ENCODE measurements at regions not wholly inside any gene's neighbourhood (a gene's known extent, or its start where the extent isn't known, plus 50 kb on each side); places are given as distances from the start of the nearest gene placed in this dataset.

DNA sequence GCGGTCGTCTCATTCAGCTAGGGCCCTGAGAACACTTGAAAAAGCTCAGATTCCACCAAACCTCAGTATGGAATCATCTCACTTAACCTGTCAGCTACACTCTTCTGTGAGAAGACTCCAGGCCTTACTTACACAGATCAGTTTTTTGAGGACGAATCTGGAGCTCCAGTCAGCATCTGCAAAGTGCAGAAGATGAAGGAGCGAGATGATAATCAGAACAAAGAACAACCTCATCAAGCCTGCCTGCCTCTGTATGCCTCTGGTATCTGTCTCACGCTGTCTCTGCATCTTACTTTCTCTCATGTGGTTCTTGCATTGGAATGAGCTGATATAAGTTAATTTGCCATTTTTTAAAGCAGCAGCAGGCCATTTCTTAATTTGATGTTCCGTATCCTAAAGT is 444.1 kb upstream of the LRATD1 start:
- Histone ChIP-seq H3K27ac (no peak overlapping the region), H3K4me3 (no peak overlapping the region), H3K27me3 (no peaks in the 10 kb centered on the region), H3K36me3 (no peaks in the 10 kb centered on the region), H3K9me3 (no peaks in the 10 kb centered on the region), H3K4me1 (no peaks in the 10 kb centered on the region)
- TF ChIP-seq, protein P1, sequence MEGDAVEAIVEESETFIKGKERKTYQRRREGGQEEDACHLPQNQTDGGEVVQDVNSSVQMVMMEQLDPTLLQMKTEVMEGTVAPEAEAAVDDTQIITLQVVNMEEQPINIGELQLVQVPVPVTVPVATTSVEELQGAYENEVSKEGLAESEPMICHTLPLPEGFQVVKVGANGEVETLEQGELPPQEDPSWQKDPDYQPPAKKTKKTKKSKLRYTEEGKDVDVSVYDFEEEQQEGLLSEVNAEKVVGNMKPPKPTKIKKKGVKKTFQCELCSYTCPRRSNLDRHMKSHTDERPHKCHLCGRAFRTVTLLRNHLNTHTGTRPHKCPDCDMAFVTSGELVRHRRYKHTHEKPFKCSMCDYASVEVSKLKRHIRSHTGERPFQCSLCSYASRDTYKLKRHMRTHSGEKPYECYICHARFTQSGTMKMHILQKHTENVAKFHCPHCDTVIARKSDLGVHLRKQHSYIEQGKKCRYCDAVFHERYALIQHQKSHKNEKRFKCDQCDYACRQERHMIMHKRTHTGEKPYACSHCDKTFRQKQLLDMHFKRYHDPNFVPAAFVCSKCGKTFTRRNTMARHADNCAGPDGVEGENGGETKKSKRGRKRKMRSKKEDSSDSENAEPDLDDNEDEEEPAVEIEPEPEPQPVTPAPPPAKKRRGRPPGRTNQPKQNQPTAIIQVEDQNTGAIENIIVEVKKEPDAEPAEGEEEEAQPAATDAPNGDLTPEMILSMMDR (IDR thresholded peaks at IDR 0.05) = no peak
- TF ChIP-seq POLR2A (IDR thresholded peaks at IDR 0.05) = no peak
- DNase-seq = no peak

DNA sequence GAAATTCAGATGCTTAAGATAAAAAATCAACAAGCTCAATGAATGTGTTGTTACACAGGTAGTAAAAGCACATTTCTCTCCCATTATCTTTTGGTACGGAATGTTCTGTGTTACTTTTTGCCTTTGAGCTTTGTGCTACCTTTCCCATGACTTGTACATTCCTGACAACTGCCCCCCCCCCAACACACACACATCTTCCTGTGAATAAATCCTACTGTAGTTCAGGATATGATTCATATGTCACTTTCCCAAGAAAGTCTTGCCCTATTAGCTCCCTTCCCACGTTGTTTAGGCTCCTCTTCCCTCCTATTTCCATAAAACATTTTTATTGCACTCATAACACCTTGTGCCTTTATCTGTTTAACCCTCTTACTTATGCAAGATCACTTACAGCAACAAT is 442.6 kb upstream of the LRATD1 start:
- H3K27ac ChIP-seq = no peak overlapping the region
- DNase-seq = no peak
- no peaks in the 10 kb centered on the region for H3K27me3 ChIP-seq
- no peaks in the 10 kb centered on the region for H3K4me1 ChIP-seq
- H3K36me3 ChIP-seq = no peaks in the 10 kb centered on the region
- no peaks in the 10 kb centered on the region for H3K9me3 ChIP-seq
- no peak overlapping the region for H3K4me3 ChIP-seq
- TF ChIP-seq, protein P1 (IDR thresholded peaks at IDR 0.05) = no peak
- no peak for TF ChIP-seq POLR2A (IDR thresholded peaks at IDR 0.05)

DNA sequence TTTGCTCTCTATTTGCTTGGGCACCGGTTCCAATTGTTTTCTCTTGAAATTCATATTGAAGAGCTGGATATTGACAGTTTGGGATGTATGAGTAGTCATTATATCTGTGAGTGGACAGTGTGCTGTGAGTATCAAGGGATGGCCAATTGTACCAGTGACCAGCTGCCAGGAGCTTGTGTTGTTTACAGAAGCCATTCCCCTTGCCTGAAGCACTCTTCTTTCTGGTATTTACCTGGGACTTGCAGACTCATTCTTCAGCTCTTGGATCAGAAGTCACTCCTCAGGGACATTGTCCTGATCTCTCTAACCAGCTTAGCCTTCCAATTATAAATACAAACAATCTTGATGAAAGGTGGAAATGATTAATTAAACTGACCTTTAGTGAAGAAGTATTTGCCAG is 438.3 kb upstream of the LRATD1 start:
- Histone ChIP-seq H3K9me3 (no peaks in the 10 kb centered on the region), H3K36me3 (no peaks in the 10 kb centered on the region), H3K27me3 (no peaks in the 10 kb centered on the region), H3K27ac (no peak overlapping the region), H3K4me1 (no peaks in the 10 kb centered on the region), H3K4me3 (no peak overlapping the region)
- no peak for DNase-seq
- TF ChIP-seq, protein P1 (IDR thresholded peaks at IDR 0.05) = no peak
- no peak for TF ChIP-seq POLR2A (IDR thresholded peaks at IDR 0.05)

DNA sequence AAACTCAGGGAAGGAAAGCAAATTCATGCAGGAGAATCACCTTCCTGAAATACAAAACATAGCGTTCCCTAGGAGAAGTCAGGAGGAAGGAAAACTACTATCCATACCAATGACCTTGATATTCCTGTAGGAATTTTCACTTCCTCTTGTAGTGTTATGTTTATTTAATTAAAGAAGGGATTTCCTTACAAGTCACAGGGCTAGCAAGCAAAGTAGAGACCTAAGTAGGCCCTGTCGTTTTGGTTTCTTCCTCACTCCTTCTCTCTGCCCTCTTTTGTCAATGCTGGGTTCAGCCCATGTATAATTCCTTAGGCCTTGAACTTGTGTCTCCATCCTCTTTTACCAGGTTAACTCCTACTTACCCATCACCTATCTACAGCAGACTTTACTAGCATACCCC is 435.2 kb upstream of the LRATD1 start:
- Histone ChIP-seq H3K4me3 (no peak overlapping the region), H3K9me3 (no peaks in the 10 kb centered on the region), H3K36me3 (no peaks in the 10 kb centered on the region), H3K27me3 (no peaks in the 10 kb centered on the region), H3K27ac (no peak overlapping the region), H3K4me1 (no peaks in the 10 kb centered on the region)
- no peak for DNase-seq
- TF ChIP-seq, protein P1 (IDR thresholded peaks at IDR 0.05) = no peak
- no peak for TF ChIP-seq POLR2A (IDR thresholded peaks at IDR 0.05)

DNA sequence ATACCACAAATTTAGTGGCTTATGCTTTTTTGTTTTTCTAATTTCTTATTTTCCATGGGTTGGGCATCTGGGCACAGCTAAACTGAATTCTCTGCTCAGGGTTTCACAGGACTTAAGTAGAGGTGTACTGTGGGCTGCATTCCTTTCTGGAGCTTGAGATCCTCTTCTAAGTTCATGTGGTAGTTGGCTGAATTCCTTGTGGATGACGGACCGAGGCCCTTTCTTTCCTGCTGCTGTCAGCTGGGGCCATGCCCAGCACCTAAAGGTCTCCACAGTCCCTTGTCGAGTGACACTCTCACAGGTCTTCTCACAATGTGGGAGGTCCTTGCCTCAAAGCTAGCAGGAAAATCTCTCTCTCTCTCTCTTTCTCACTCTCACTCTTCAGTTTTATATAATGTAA is 433.5 kb upstream of the LRATD1 start:
- no peaks in the 10 kb centered on the region for H3K36me3 ChIP-seq
- DNase-seq = no peak
- no peak overlapping the region for H3K27ac ChIP-seq
- no peaks in the 10 kb centered on the region for H3K27me3 ChIP-seq
- H3K4me3 ChIP-seq = no peak overlapping the region
- TF ChIP-seq POLR2A (IDR thresholded peaks at IDR 0.05) = no peak
- TF ChIP-seq, protein P1 (IDR thresholded peaks at IDR 0.05) = no peak
- H3K4me1 ChIP-seq = no peaks in the 10 kb centered on the region
- H3K9me3 ChIP-seq = no peaks in the 10 kb centered on the region

DNA sequence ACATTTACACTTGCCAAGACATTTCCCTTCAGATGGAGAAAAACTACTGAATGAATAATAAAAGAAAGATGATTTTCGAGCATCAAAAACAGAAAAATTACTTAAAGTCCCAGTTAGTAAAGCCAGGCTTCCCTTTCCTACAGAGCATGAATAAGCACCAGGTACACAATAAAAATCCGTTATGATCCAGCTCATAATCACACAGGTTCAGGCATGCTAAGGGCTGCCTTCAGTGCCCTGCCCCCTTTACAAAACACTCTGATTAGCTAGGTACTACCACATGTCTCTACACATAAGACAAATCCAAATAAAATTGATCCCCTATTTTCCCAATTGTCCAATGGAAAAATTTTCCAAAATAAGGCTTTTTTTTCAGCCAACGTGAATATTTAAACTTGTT is 413.2 kb upstream of the LRATD1 start:
- Histone ChIP-seq H3K27me3 (no peaks in the 10 kb centered on the region), H3K36me3 (no peaks in the 10 kb centered on the region), H3K4me1 (no peaks in the 10 kb centered on the region), H3K9me3 (no peaks in the 10 kb centered on the region), H3K4me3 (no peak overlapping the region), H3K27ac (no peak overlapping the region)
- DNase-seq = no peak
- no peak for TF ChIP-seq POLR2A (IDR thresholded peaks at IDR 0.05)
- TF ChIP-seq, protein P1 (IDR thresholded peaks at IDR 0.05) = no peak

Data from Peyer's patch (tissue), 4 donors.